ENCODE measurements at regions not wholly inside any gene's neighbourhood (a gene's known extent, or its start where the extent isn't known, plus 50 kb on each side); places are given as distances from the start of the nearest gene placed in this dataset.

DNA sequence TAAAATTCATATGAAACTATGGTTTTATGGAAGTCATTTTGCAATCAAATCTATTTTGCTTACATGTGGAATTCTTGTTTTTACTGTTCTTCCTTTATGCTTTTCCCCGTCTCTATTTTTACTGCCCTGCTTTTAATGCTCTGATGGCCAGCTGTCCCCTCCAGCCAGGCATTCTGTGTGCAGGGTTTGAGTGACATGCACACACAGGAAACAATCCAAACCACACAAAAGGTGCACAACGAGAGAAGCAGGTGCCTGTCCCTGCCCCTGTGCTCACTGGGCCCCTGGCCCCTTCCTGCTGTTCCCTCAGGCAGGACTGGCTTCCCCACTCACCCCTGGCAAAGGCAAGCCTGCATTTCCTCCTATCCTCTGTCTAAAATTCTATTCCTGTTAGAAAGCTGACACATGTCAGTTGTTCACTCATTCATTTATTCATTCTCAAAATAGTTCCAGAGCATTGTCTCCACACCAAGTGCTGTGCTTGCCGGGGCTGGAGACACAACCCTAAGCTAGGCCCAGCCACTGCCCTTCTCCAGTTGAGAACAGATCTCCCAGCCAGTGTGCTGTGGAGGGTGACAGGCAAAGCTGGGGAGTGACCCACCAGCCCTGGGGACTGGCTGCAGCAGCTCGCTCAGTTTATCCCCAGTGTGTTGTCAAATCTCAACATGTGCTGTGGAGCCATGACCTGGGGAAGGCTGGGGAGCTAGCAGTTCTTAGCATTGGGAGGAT lies 346.3 kb downstream of the FBXW7 start:
- no peaks in the 10 kb centered on the region for H3K27me3 ChIP-seq (ENCODE audit: insufficient read depth, low read length)

DNA sequence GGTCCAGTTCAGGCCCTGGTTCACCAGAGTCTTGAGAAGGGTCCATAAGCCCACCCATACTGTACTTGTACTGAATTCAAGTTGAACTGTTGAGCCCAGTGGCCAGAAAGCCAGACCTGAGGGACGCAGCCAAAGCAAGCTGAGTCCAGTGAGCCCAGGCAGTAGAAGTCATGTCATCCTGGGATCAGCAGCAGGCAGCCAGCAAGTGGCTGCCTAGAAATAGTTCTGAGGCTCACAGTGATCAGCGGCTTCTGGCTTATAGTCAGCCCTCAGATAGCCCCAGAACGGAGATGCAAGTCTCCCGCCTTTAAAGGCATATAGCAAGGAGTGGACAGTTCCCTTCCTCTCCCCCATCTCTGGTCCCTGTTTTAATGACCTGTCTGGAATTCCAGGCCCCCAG lies 347.1 kb downstream of the FBXW7 start:
- H3K9me2 ChIP-seq (ENCODE audit: insufficient read depth), result no peaks in the 10 kb centered on the region
- POLR2A ChIA-PET, result no interaction called here
- CTCF ChIA-PET, result no interaction called here
- no peaks in the 10 kb centered on the region for H3K79me2 ChIP-seq (ENCODE audit: insufficient read depth, low read length)
- no peak overlapping the region for H3K4me2 ChIP-seq (ENCODE audit: low read length)
- no peak for DNase-seq (ENCODE audit: low read depth, low spot score)
- H3K27ac ChIP-seq (ENCODE audit: low read depth, low read length), result no peak overlapping the region
- BruUV-seq (replicated peaks), result no TSS peak
- H3K36me3 ChIP-seq (ENCODE audit: control insufficient read depth in 1 of 2, insufficient read depth in 2 of 2, low read length in 2 of 2), result no peaks in the 10 kb centered on the region
- ATAC-seq, result no peak
- TF ChIP-seq FOSL1 (IDR thresholded peaks at IDR 0.05; ENCODE audit: low read depth) (no peak), CEBPB (IDR thresholded peaks at IDR 0.05; ENCODE audit: low read depth) (no peak)
- no peak overlapping the region for H3K9ac ChIP-seq (ENCODE audit: low read length)
- H3K4me1 ChIP-seq (ENCODE audit: control insufficient read depth in 1 of 2, insufficient read depth in 2 of 2, low read length in 2 of 2), result no peaks in the 10 kb centered on the region
- intact Hi-C loops (cut with micrococcal nuclease), result no loop called here
- H4K20me1 ChIP-seq (ENCODE audit: insufficient read depth), result no peaks in the 10 kb centered on the region
- H3K27me3 ChIP-seq (ENCODE audit: insufficient read depth, low read length), result no peaks in the 10 kb centered on the region
- RAD21 ChIA-PET (ENCODE audit: low non-redundant PET in 1 of 2, low total read pairs in 2 of 2, uncharacterized antibody in 2 of 2, unreplicated experiment in 2 of 2), result no interaction called here
- H2AFZ ChIP-seq (ENCODE audit: low read depth, low read length, poor library complexity, severe bottlenecking), result no peak overlapping the region
- no peaks in the 10 kb centered on the region for H3K9me3 ChIP-seq (ENCODE audit: control insufficient read depth in 1 of 2, insufficient read depth in 1 of 2, low read depth in 1 of 2, low read length in 2 of 2)
- no peak overlapping the region for H3K4me3 ChIP-seq (replicated peaks in 1 of 2; ENCODE audit: low read depth in 1 of 2, low read length in 2 of 2)

More for the DNA sequence above, 346.3 kb downstream of the FBXW7 start:
- no peak for DNase-seq (ENCODE audit: low read depth, low spot score)
- BruUV-seq (replicated peaks), result no TSS peak
- Histone ChIP-seq H3K9me3 (ENCODE audit: control insufficient read depth in 1 of 2, insufficient read depth in 1 of 2, low read depth in 1 of 2, low read length in 2 of 2) (no peaks in the 10 kb centered on the region), H3K27ac (ENCODE audit: low read depth, low read length) (no peak overlapping the region), H3K9me2 (ENCODE audit: insufficient read depth) (no peaks in the 10 kb centered on the region), H2AFZ (ENCODE audit: low read depth, low read length, poor library complexity, severe bottlenecking) (no peak overlapping the region), H3K36me3 (ENCODE audit: control insufficient read depth in 1 of 2, insufficient read depth in 2 of 2, low read length in 2 of 2) (no peaks in the 10 kb centered on the region), H3K79me2 (ENCODE audit: insufficient read depth, low read length) (no peaks in the 10 kb centered on the region), H4K20me1 (ENCODE audit: insufficient read depth) (no peaks in the 10 kb centered on the region), H3K4me1 (ENCODE audit: control insufficient read depth in 1 of 2, insufficient read depth in 2 of 2, low read length in 2 of 2) (no peaks in the 10 kb centered on the region), H3K4me3 (replicated peaks in 1 of 2; ENCODE audit: low read depth in 1 of 2, low read length in 2 of 2) (no peak overlapping the region), H3K4me2 (ENCODE audit: low read length) (no peak overlapping the region), H3K9ac (ENCODE audit: low read length) (no peak overlapping the region)
- POLR2A ChIA-PET, result no interaction called here
- intact Hi-C loops (cut with micrococcal nuclease), result no loop called here
- TF ChIP-seq SIN3A (IDR thresholded peaks at IDR 0.05; ENCODE audit: low read depth) (no peak), SRF (IDR thresholded peaks at IDR 0.05; ENCODE audit: low read depth) (no peak), RAD21 (IDR thresholded peaks at IDR 0.05; ENCODE audit: low read depth) (no peak), CEBPB (IDR thresholded peaks at IDR 0.05; ENCODE audit: low read depth) (no peak), SP1 (IDR thresholded peaks at IDR 0.05; ENCODE audit: low read depth) (no peak)
- TF ChIP-seq, protein P1, sequence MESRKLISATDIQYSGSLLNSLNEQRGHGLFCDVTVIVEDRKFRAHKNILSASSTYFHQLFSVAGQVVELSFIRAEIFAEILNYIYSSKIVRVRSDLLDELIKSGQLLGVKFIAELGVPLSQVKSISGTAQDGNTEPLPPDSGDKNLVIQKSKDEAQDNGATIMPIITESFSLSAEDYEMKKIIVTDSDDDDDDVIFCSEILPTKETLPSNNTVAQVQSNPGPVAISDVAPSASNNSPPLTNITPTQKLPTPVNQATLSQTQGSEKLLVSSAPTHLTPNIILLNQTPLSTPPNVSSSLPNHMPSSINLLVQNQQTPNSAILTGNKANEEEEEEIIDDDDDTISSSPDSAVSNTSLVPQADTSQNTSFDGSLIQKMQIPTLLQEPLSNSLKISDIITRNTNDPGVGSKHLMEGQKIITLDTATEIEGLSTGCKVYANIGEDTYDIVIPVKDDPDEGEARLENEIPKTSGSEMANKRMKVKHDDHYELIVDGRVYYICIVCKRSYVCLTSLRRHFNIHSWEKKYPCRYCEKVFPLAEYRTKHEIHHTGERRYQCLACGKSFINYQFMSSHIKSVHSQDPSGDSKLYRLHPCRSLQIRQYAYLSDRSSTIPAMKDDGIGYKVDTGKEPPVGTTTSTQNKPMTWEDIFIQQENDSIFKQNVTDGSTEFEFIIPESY (IDR thresholded peaks at IDR 0.05; ENCODE audit: extremely low read depth, insufficient replicate concordance, low read length), result no peak
- ATAC-seq, result no peak
- RAD21 ChIA-PET (ENCODE audit: low non-redundant PET in 1 of 2, low total read pairs in 2 of 2, uncharacterized antibody in 2 of 2, unreplicated experiment in 2 of 2), result no interaction called here
- CTCF ChIA-PET, result no interaction called here
